ENCODE measurements at regions not wholly inside any gene's neighbourhood (a gene's known extent, or its start where the extent isn't known, plus 50 kb on each side); places are given as distances from the start of the nearest gene placed in this dataset.

DNA sequence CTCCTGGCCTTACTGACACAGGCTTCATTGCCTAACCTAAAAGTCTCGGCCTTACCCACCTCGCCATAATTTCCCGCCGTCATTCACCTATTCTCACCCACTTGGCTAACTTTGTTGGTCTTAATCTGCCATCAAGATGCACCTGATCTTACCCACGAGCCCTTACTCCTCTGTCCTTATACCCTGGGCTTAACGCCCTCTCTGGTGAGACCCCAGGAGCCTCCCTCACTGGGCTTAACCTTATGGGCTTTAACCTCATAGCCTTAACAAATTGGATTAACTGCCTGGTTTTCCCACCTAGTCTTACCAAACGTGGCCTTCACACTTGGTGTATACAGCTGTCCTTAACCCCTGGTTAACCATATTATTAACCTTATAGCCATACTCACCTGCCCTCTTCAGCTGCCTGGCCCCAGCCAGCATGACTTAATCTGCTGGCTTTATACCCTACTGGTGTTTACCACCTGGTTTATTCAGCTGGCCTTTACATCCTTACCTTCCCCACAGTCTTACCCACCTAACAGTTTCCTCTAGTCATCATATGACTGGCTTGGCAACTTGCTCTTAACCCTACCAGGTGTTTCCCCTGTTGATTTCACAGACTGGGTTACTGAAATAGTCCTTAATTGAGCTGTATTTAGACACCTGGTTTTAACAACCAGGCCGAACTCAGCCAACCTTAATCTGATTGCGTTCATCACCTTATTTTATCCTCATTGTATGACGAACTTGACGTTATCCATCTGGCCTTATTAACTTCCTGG is 132.0 kb upstream of the ZSWIM2 start:
- Mint-ChIP-seq H3K27ac (ENCODE audit: unreplicated experiment) (no peak overlapping the region), H3K36me3 (ENCODE audit: low read depth, unreplicated experiment) (no peaks in the 10 kb centered on the region), H3K27me3 (ENCODE audit: low read depth, unreplicated experiment) (no peaks in the 10 kb centered on the region), H3K9me3 (ENCODE audit: unreplicated experiment) (no peaks in the 10 kb centered on the region), H3K4me1 (ENCODE audit: low read depth, unreplicated experiment) (no peaks in the 10 kb centered on the region), H3K4me3 (ENCODE audit: unreplicated experiment) (no peak overlapping the region)
- no peak overlapping the region for H2AFZ ChIP-seq (ENCODE audit: low read depth, low read length)
- no peak overlapping the region for H3K27ac ChIP-seq (ENCODE audit: low read depth, low read length)
- H3K9me3 ChIP-seq (ENCODE audit: insufficient read depth, low read depth, low read length), result no peaks in the 10 kb centered on the region
- no peak overlapping the region for H3K4me2 ChIP-seq (ENCODE audit: low read length)
- FAIRE-seq (no peak), DNase-seq (ENCODE audit: low read depth) (no peak)
- TF ChIP-seq, protein P1, sequence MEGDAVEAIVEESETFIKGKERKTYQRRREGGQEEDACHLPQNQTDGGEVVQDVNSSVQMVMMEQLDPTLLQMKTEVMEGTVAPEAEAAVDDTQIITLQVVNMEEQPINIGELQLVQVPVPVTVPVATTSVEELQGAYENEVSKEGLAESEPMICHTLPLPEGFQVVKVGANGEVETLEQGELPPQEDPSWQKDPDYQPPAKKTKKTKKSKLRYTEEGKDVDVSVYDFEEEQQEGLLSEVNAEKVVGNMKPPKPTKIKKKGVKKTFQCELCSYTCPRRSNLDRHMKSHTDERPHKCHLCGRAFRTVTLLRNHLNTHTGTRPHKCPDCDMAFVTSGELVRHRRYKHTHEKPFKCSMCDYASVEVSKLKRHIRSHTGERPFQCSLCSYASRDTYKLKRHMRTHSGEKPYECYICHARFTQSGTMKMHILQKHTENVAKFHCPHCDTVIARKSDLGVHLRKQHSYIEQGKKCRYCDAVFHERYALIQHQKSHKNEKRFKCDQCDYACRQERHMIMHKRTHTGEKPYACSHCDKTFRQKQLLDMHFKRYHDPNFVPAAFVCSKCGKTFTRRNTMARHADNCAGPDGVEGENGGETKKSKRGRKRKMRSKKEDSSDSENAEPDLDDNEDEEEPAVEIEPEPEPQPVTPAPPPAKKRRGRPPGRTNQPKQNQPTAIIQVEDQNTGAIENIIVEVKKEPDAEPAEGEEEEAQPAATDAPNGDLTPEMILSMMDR (IDR thresholded peaks at IDR 0.05; ENCODE audit: insufficient read depth, low read depth, low read length), result no peak
- TF ChIP-seq EZH2 (IDR thresholded peaks at IDR 0.05; ENCODE audit: insufficient read depth, low read length), result no peak
- H3K4me3 ChIP-seq (ENCODE audit: insufficient read depth, low read depth, low read length), result no peak overlapping the region
- no peaks in the 10 kb centered on the region for H3K36me3 ChIP-seq (ENCODE audit: insufficient read depth, low read length)
- no peaks in the 10 kb centered on the region for H3K79me2 ChIP-seq (ENCODE audit: insufficient read depth, low read length)
- H3K4me1 ChIP-seq (ENCODE audit: insufficient read depth, low read length), result no peaks in the 10 kb centered on the region
- H4K20me1 ChIP-seq (ENCODE audit: insufficient read depth, low read length), result no peaks in the 10 kb centered on the region
- H3K9ac ChIP-seq (ENCODE audit: low read length), result no peak overlapping the region
- H3K27me3 ChIP-seq (ENCODE audit: insufficient read depth, low read length), result no peaks in the 10 kb centered on the region

DNA sequence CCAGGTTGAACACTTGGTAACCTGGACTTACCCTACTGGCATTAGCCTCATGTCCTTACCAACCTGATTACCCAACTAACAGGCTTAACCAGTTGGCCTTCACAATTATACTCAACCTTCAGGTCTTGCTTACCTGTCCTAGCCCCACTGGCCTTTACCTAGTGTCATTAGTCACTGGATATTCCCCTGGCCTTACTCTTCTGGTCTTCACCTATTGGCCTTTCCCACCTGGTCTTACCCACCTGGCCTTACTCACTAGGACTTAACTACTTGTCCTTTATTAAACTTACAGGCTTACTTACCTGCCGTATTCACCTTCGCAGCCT is 131.1 kb upstream of the ZSWIM2 start:
- H3K27ac Mint-ChIP-seq (ENCODE audit: unreplicated experiment), result no peak overlapping the region
- no peak overlapping the region for H3K4me3 ChIP-seq (ENCODE audit: insufficient read depth, low read depth, low read length)
- TF ChIP-seq EZH2 (IDR thresholded peaks at IDR 0.05; ENCODE audit: insufficient read depth, low read length), result no peak
- TF ChIP-seq, protein P1 (IDR thresholded peaks at IDR 0.05; ENCODE audit: insufficient read depth, low read depth, low read length), result no peak
- no peak overlapping the region for H2AFZ ChIP-seq (ENCODE audit: low read depth, low read length)
- H3K27me3 Mint-ChIP-seq (ENCODE audit: low read depth, unreplicated experiment), result no peaks in the 10 kb centered on the region
- no peak for DNase-seq (ENCODE audit: low read depth)
- no peaks in the 10 kb centered on the region for H3K79me2 ChIP-seq (ENCODE audit: insufficient read depth, low read length)
- H3K9me3 ChIP-seq (ENCODE audit: insufficient read depth, low read depth, low read length), result no peaks in the 10 kb centered on the region
- no peak for FAIRE-seq
- no peak overlapping the region for H3K4me2 ChIP-seq (ENCODE audit: low read length)
- no peaks in the 10 kb centered on the region for H4K20me1 ChIP-seq (ENCODE audit: insufficient read depth, low read length)
- H3K9ac ChIP-seq (ENCODE audit: low read length), result no peak overlapping the region
- H3K27ac ChIP-seq (ENCODE audit: low read depth, low read length), result no peak overlapping the region
- no peaks in the 10 kb centered on the region for H3K9me3 Mint-ChIP-seq (ENCODE audit: unreplicated experiment)
- no peaks in the 10 kb centered on the region for H3K4me1 ChIP-seq (ENCODE audit: insufficient read depth, low read length)
- no peaks in the 10 kb centered on the region for H3K36me3 ChIP-seq (ENCODE audit: insufficient read depth, low read length)
- no peak overlapping the region for H3K4me3 Mint-ChIP-seq (ENCODE audit: unreplicated experiment)
- no peaks in the 10 kb centered on the region for H3K27me3 ChIP-seq (ENCODE audit: insufficient read depth, low read length)
- H3K36me3 Mint-ChIP-seq (ENCODE audit: low read depth, unreplicated experiment), result no peaks in the 10 kb centered on the region
- H3K4me1 Mint-ChIP-seq (ENCODE audit: low read depth, unreplicated experiment), result no peaks in the 10 kb centered on the region

DNA sequence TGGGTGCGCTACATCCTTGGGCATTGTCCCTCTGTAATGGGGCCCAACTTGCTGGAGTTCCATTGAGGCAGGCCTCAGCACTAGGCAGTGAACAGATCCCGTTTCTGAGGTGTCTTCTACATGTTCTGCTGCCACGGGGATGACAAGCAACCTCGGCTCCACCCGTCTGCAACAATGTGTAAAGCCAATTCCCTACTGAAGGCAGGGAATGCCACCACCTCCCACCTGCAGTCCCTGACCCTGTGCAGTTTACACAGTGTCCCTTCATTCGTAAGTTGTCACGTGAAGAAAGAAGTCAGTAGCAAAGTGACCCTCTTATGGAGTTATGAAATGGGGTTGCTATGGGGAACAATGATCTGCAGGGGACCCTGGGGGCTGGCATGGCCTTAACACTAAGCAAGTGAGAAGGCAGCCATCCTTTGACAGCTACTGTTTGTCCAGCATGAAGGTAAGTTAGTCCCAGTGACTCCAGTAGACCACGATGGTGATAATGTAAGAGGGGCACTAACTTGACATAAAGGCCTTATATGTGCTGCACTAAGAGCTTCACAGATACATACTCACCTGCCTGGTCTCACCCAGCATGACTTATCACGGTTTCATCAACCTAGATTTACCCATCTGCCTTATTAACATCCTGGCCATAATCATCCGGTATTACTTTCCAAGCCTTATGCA is 130.6 kb upstream of the ZSWIM2 start:
- no peak overlapping the region for H3K27ac ChIP-seq (ENCODE audit: low read depth, low read length)
- Mint-ChIP-seq H3K4me3 (ENCODE audit: unreplicated experiment) (no peak overlapping the region), H3K4me1 (ENCODE audit: low read depth, unreplicated experiment) (no peaks in the 10 kb centered on the region), H3K9me3 (ENCODE audit: unreplicated experiment) (no peaks in the 10 kb centered on the region), H3K27me3 (ENCODE audit: low read depth, unreplicated experiment) (no peaks in the 10 kb centered on the region), H3K36me3 (ENCODE audit: low read depth, unreplicated experiment) (no peaks in the 10 kb centered on the region), H3K27ac (ENCODE audit: unreplicated experiment) (no peak overlapping the region)
- no peaks in the 10 kb centered on the region for H3K9me3 ChIP-seq (ENCODE audit: insufficient read depth, low read depth, low read length)
- FAIRE-seq, result no peak
- H3K9ac ChIP-seq (ENCODE audit: low read length), result no peak overlapping the region
- H2AFZ ChIP-seq (ENCODE audit: low read depth, low read length), result no peak overlapping the region
- DNase-seq (ENCODE audit: low read depth), result no peak
- no peak overlapping the region for H3K4me2 ChIP-seq (ENCODE audit: low read length)
- no peaks in the 10 kb centered on the region for H3K4me1 ChIP-seq (ENCODE audit: insufficient read depth, low read length)
- H3K4me3 ChIP-seq (ENCODE audit: insufficient read depth, low read depth, low read length), result no peak overlapping the region
- TF ChIP-seq, protein P1 (IDR thresholded peaks at IDR 0.05; ENCODE audit: insufficient read depth, low read depth, low read length), result no peak
- TF ChIP-seq EZH2 (IDR thresholded peaks at IDR 0.05; ENCODE audit: insufficient read depth, low read length), result no peak
- no peaks in the 10 kb centered on the region for H3K27me3 ChIP-seq (ENCODE audit: insufficient read depth, low read length)
- H3K79me2 ChIP-seq (ENCODE audit: insufficient read depth, low read length), result no peaks in the 10 kb centered on the region
- H4K20me1 ChIP-seq (ENCODE audit: insufficient read depth, low read length), result no peaks in the 10 kb centered on the region
- H3K36me3 ChIP-seq (ENCODE audit: insufficient read depth, low read length), result no peaks in the 10 kb centered on the region
